ENCODE measurements at regions not wholly inside any gene's neighbourhood (a gene's known extent, or its start where the extent isn't known, plus 50 kb on each side); places are given as distances from the start of the nearest gene placed in this dataset.

DNA sequence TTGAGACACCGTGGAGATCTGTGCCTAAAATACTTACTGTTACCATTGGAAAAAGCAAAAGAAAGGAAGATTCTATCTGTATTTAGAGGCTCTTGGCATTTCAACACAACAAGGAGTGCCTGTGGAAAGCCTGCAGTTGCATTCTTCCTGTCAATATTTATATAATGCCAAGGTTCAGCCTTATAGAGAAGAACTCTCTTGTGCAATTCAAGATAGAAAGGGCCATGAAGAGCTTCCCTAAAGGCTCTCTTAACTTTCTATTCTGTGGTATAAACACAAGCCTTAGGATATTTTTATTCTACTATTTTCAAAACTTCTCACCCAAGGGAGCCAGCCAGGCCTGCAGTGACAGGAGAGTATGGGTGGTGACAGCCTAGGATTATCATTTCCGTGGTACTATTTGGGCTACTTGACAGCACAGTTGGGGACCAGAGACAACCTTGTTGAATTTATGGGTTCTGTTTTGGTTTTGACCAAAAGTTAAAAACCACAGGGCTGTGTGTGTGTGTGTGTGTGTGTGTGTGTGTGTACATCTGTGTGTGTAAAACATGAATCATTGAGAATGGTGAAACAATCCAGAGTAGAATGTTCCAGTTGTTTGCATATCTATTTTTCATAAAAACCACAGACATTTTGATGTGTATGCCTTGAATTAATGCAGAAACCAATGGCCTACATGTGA is 700.9 kb upstream of the SLC35B3 start:
- H3K4me1 ChIP-seq (ENCODE audit: control insufficient read depth, insufficient read depth, low read length): no peaks in the 10 kb centered on the region
- no peaks in the 10 kb centered on the region for H3K27me3 ChIP-seq (ENCODE audit: control insufficient read depth, insufficient read depth, low read length)
- no peaks in the 10 kb centered on the region for H3K4me1 Mint-ChIP-seq
- no peaks in the 10 kb centered on the region for H3K27me3 Mint-ChIP-seq (ENCODE audit: low read depth in 2 of 2)
- H3K9me3 ChIP-seq (ENCODE audit: control insufficient read depth, insufficient read depth, low read length): no peaks in the 10 kb centered on the region
- no peak overlapping the region for H3K4me3 Mint-ChIP-seq
- DNase-seq (no peak), ATAC-seq (no peak)
- H3K4me3 ChIP-seq (ENCODE audit: low read length): no peak overlapping the region
- intact Hi-C loops (cut with micrococcal nuclease): no loop called here
- no peak overlapping the region for H3K27ac Mint-ChIP-seq
- H3K36me3 ChIP-seq (ENCODE audit: control insufficient read depth, insufficient read depth, low read length): no peaks in the 10 kb centered on the region
- TF ChIP-seq, protein P1, sequence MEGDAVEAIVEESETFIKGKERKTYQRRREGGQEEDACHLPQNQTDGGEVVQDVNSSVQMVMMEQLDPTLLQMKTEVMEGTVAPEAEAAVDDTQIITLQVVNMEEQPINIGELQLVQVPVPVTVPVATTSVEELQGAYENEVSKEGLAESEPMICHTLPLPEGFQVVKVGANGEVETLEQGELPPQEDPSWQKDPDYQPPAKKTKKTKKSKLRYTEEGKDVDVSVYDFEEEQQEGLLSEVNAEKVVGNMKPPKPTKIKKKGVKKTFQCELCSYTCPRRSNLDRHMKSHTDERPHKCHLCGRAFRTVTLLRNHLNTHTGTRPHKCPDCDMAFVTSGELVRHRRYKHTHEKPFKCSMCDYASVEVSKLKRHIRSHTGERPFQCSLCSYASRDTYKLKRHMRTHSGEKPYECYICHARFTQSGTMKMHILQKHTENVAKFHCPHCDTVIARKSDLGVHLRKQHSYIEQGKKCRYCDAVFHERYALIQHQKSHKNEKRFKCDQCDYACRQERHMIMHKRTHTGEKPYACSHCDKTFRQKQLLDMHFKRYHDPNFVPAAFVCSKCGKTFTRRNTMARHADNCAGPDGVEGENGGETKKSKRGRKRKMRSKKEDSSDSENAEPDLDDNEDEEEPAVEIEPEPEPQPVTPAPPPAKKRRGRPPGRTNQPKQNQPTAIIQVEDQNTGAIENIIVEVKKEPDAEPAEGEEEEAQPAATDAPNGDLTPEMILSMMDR (IDR thresholded peaks at IDR 0.05): no peak
- 76% methylated on average over 2 of the region's 2 CpGs for WGBS (ENCODE audit: insufficient coverage)
- H3K36me3 Mint-ChIP-seq: no peaks in the 10 kb centered on the region
- peaks cover 6 to 10% of the 10 kb centered on the region in 2 donors for H3K9me3 Mint-ChIP-seq
- H3K27ac ChIP-seq (ENCODE audit: low read length): no peak overlapping the region

DNA sequence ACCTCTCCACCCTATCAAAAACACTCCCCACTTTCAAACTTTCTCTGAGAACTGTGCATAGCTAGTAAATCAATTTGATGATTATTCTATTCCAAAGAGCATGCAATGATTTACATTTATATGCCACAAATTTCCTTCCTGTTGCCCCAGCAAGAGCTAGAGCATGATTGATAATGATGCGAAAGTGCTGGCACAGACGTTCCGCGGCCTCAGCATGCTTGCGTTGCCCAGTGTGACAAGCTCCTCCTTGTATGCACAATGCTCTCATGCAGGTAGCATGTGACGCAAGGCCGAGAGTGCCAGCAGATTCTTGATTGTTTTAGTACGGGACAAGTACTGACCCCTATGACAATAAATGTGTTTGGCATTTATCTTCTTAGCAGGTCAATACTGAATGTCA is 696.3 kb upstream of the SLC35B3 start:
- ATAC-seq: no peak
- H3K4me1 ChIP-seq (ENCODE audit: control insufficient read depth, insufficient read depth, low read length): no peaks in the 10 kb centered on the region
- H3K9me3 ChIP-seq (ENCODE audit: control insufficient read depth, insufficient read depth, low read length): no peaks in the 10 kb centered on the region
- no peak overlapping the region for H3K4me3 Mint-ChIP-seq
- intact Hi-C loops (cut with micrococcal nuclease): no loop called here
- no peaks in the 10 kb centered on the region for H3K36me3 Mint-ChIP-seq
- WGBS (ENCODE audit: insufficient coverage): 11% methylated on average over 8 of the region's 8 CpGs
- H3K27me3 Mint-ChIP-seq (ENCODE audit: low read depth in 2 of 2): no peaks in the 10 kb centered on the region
- no peak overlapping the region for H3K27ac ChIP-seq (ENCODE audit: low read length)
- no peaks in the 10 kb centered on the region for H3K27me3 ChIP-seq (ENCODE audit: control insufficient read depth, insufficient read depth, low read length)
- peaks cover 0 to 5% of the 10 kb centered on the region in 2 donors for H3K9me3 Mint-ChIP-seq
- H3K4me1 Mint-ChIP-seq: no peaks in the 10 kb centered on the region
- H3K27ac Mint-ChIP-seq: no peak overlapping the region
- H3K36me3 ChIP-seq (ENCODE audit: control insufficient read depth, insufficient read depth, low read length): no peaks in the 10 kb centered on the region
- TF ChIP-seq, protein P1 (IDR thresholded peaks at IDR 0.05): no peak
- no peak overlapping the region for H3K4me3 ChIP-seq (ENCODE audit: low read length)
- no peak for DNase-seq

DNA sequence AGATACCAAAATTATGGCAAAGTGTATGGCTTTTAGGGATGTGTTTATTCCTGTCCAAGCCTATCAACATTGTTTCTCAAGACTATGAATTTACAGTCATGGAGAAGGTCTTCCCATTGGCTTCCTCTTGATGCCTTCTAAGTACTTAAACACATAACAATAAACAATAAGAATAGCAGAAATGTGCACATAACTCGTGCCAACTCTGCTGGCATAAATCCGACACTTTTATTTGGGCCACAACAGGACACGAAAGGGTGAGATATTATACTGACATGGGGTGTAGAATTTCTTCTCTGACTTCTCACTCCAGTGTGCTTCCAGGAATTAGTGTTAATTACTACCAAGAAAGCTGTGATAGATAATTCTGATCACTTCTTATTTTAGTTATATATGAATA is 695.9 kb upstream of the SLC35B3 start:
- H3K27ac Mint-ChIP-seq: no peak overlapping the region
- H3K4me3 Mint-ChIP-seq: no peak overlapping the region
- peaks cover 0 to 2% of the 10 kb centered on the region in 2 donors for H3K9me3 Mint-ChIP-seq
- H3K36me3 Mint-ChIP-seq: no peaks in the 10 kb centered on the region
- Histone ChIP-seq H3K27ac (ENCODE audit: low read length) (no peak overlapping the region), H3K4me3 (ENCODE audit: low read length) (no peak overlapping the region), H3K9me3 (ENCODE audit: control insufficient read depth, insufficient read depth, low read length) (no peaks in the 10 kb centered on the region), H3K27me3 (ENCODE audit: control insufficient read depth, insufficient read depth, low read length) (no peaks in the 10 kb centered on the region), H3K4me1 (ENCODE audit: control insufficient read depth, insufficient read depth, low read length) (no peaks in the 10 kb centered on the region), H3K36me3 (ENCODE audit: control insufficient read depth, insufficient read depth, low read length) (no peaks in the 10 kb centered on the region)
- TF ChIP-seq, protein P1 (IDR thresholded peaks at IDR 0.05): no peak
- no peaks in the 10 kb centered on the region for H3K27me3 Mint-ChIP-seq (ENCODE audit: low read depth in 2 of 2)
- 48% methylated on average over 3 of the region's 3 CpGs for WGBS (ENCODE audit: insufficient coverage)
- H3K4me1 Mint-ChIP-seq: no peaks in the 10 kb centered on the region
- no peak for DNase-seq
- intact Hi-C loops (cut with micrococcal nuclease): no loop called here
- ATAC-seq: no peak

DNA sequence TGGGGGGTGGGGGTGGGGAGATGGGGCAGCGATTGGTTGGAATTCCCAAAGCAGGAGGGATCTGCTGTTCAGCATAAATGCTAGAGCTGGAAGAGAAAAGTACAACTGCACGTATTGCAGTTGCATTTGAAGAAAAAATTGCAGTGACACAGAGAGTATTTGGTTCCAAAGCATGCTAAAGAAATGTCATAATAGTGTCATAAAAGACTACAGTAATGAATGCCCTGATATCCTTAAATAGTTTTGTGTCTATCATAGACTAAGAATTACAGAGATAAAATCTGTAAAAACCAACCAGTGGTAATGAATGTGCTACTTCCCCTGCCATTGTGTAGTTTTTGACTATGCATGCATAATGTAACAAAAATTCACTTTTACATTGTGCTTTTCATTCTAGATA is 693.6 kb upstream of the SLC35B3 start:
- H3K9me3 Mint-ChIP-seq: peaks cover 2% of the 10 kb centered on the region in 2 donors
- 80% methylated on average over 2 of the region's 2 CpGs for WGBS (ENCODE audit: insufficient coverage)
- no peak overlapping the region for H3K27ac Mint-ChIP-seq
- intact Hi-C loops (cut with micrococcal nuclease): no loop called here
- Histone ChIP-seq H3K4me3 (ENCODE audit: low read length) (no peak overlapping the region), H3K27ac (ENCODE audit: low read length) (no peak overlapping the region), H3K4me1 (ENCODE audit: control insufficient read depth, insufficient read depth, low read length) (no peaks in the 10 kb centered on the region), H3K27me3 (ENCODE audit: control insufficient read depth, insufficient read depth, low read length) (no peaks in the 10 kb centered on the region), H3K9me3 (ENCODE audit: control insufficient read depth, insufficient read depth, low read length) (no peaks in the 10 kb centered on the region), H3K36me3 (ENCODE audit: control insufficient read depth, insufficient read depth, low read length) (no peaks in the 10 kb centered on the region)
- ATAC-seq (no peak), DNase-seq (no peak)
- no peaks in the 10 kb centered on the region for H3K36me3 Mint-ChIP-seq
- no peaks in the 10 kb centered on the region for H3K27me3 Mint-ChIP-seq (ENCODE audit: low read depth in 2 of 2)
- no peak overlapping the region for H3K4me3 Mint-ChIP-seq
- TF ChIP-seq, protein P1 (IDR thresholded peaks at IDR 0.05): no peak
- no peaks in the 10 kb centered on the region for H3K4me1 Mint-ChIP-seq

Data from natural killer cell (primary cell).